MM.1S (cell line): ENCODE measurements at regions not wholly inside any gene's neighbourhood (a gene's known extent, or its start where the extent isn't known, plus 50 kb on each side); places are given as distances from the start of the nearest gene placed in this dataset.

Experiments used
- EZH2 ChIP-seq: fragments of 300-600 bp; sonication (generic); optimal IDR thresholded peaks from 2 replicates; pipeline ENCODE3; 2017; ENCODE audit warnings: low read depth, mild to moderate bottlenecking, antibody characterized with exemption, low read length, mixed read lengths
- EZH2phosphoT487 ChIP-seq: fragments of 300-600 bp; sonication (generic); IDR thresholded peaks from 2 replicates; pipeline ENCODE4 v1.6.1; 2018; ENCODE audit warnings: antibody characterized with exemption, low read length
- TF ChIP-seq, protein P1 (sequence below): fragments of 300-600 bp; sonication (generic); IDR thresholded peaks from 2 replicates; pipeline ENCODE4 v1.5.1; 2016; ENCODE audit warnings: antibody characterized with exemption, low read length, mixed read lengths

DNA sequence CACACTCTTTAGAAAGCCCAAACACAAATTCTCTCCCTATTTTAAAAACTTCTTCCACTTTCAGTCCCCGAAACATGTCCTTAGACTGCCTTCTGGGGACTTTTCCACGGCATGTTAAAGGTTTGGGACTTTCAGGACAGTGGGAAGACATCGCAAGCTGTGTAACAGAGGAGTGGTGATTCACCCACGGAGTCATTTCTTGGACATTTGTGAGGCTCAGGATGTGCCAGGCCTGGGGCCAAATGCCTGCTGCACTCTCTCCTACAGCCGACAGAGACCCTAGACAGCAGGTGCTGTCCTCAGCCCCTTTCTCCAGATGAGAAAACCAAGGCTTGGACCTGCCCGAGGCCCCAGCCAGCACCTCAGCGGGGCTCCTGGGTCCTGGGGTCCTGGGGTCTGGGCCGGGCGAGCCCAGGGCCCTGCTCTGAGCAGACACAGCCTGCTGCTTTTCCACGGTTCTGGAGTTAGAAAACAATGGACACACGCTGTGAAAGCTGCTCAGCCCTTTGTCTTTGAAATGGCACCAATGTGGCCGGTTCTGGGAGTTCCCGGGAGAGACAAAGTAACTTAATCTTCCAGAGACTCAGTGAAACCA lies 370.2 kb upstream of the SFSWAP start:
- TF ChIP-seq, protein P1, sequence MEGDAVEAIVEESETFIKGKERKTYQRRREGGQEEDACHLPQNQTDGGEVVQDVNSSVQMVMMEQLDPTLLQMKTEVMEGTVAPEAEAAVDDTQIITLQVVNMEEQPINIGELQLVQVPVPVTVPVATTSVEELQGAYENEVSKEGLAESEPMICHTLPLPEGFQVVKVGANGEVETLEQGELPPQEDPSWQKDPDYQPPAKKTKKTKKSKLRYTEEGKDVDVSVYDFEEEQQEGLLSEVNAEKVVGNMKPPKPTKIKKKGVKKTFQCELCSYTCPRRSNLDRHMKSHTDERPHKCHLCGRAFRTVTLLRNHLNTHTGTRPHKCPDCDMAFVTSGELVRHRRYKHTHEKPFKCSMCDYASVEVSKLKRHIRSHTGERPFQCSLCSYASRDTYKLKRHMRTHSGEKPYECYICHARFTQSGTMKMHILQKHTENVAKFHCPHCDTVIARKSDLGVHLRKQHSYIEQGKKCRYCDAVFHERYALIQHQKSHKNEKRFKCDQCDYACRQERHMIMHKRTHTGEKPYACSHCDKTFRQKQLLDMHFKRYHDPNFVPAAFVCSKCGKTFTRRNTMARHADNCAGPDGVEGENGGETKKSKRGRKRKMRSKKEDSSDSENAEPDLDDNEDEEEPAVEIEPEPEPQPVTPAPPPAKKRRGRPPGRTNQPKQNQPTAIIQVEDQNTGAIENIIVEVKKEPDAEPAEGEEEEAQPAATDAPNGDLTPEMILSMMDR, result no peak
- no peak for TF ChIP-seq EZH2
- no peak for TF ChIP-seq EZH2phosphoT487
